HepG2 (cell line): ENCODE measurements at regions not wholly inside any gene's neighbourhood (a gene's known extent, or its start where the extent isn't known, plus 50 kb on each side); places are given as distances from the start of the nearest gene placed in this dataset.
"Not testable (repeated sequence)": the region's sequence is repeated elsewhere in the genome, so short reads cannot be mapped to it uniquely, and the experiment has no call there.

Source experiments
- ATAC-seq: fragments of 200-7000 bp; cut with Tn5 transposase; 3 replicates; pipeline ENCODE4 v1.9.1; 2020; ENCODE audit warnings: mild to moderate bottlenecking, moderate library complexity
- BruUV-seq: library from RNA; stranded (reverse); fragments of 400-500 nt; replicated peaks from 2 replicates; lab custom pipeline; 2021; lab: Mats Ljungman, UMichigan
- CTCF ChIA-PET: fragments of 300-600 bp; formaldehyde crosslinking; extraction: SDS; loops from one replicate; lab custom pipeline; 2021; ENCODE audit warnings: low total read pairs, inconsistent platforms, low intra/inter-chr PET ratio; lab: Yijun Ruan, JAX
- POLR2A ChIA-PET: fragments of 350-600 bp; sonication (Branson Sonifier 250); formaldehyde crosslinking; loops from one replicate; lab custom pipeline; 2020; ENCODE audit warnings: antibody characterized with exemption, inconsistent platforms; lab: Yijun Ruan, JAX
- DNase-seq: peaks from one replicate; pipeline ENCODE4 v3.0.0-alpha.2; 2015; ENCODE audit warnings: low spot score
- FAIRE-seq: peaks from 3 replicates; lab custom pipeline; 2011; peaks lifted over from hg19 to GRCh38; lab: Jason Lieb, UNC
- H2AFZ ChIP-seq: one replicate; pipeline ENCODE4 v1.6.1; 2011; ENCODE audit warnings: low read length, inconsistent platforms
- H3K27ac ChIP-seq: fragments of 300-600 bp; 3 replicates; pipeline ENCODE4 v1.8.0; 2011; ENCODE audit warnings: mixed run types, mild to moderate bottlenecking, mixed read lengths, low read length, inconsistent platforms; ENCODE audit not compliant: insufficient read depth; ENCODE audit errors: extremely low read length
- H3K27me3 ChIP-seq, 2 experiments: fragments of 200-600 bp in 1 of 2; 2 replicates in 1 of 2; 3 replicates in 1 of 2; pipeline versions ENCODE4 v1.6.0 to v1.8.0; 2011; ENCODE audit warnings: low read length in 2 of 2, mild to moderate bottlenecking in 2 of 2, moderate library complexity in 2 of 2, inconsistent platforms in 1 of 2; ENCODE audit not compliant: insufficient read depth in 2 of 2, control insufficient read depth in 1 of 2
- H3K36me3 ChIP-seq, 2 experiments: fragments of 200-600 bp in 1 of 2; replicated peaks in 1 of 2; 2 replicates in 1 of 2; 3 replicates in 1 of 2; pipeline versions ENCODE4 v1.5.1 to v1.8.0; 2011; ENCODE audit warnings: low read length in 2 of 2, inconsistent platforms in 1 of 2; ENCODE audit not compliant: insufficient read depth in 2 of 2, control insufficient read depth in 1 of 2
- H3K4me1 ChIP-seq: 2 replicates; pipeline ENCODE4 v1.5.1; 2012; ENCODE audit warnings: low read length, inconsistent platforms; ENCODE audit not compliant: insufficient read depth
- H3K4me2 ChIP-seq: 2 replicates; pipeline ENCODE4 v1.6.0; 2011; ENCODE audit warnings: low read depth, low read length, inconsistent platforms
- H3K4me3 ChIP-seq, 3 experiments: fragments of 200-600 bp in 1 of 3; sonication (generic), shearing (Covaris generic) in 1 of 3; replicated peaks in 1 of 3; 2 replicates each; pipeline ENCODE4 v1.5.1; 2011 to 2016; ENCODE audit warnings: low read length in 3 of 3, inconsistent platforms in 2 of 3, low read depth in 2 of 3, mild to moderate bottlenecking in 2 of 3, control low read depth in 1 of 3, mixed read lengths in 1 of 3; ENCODE audit not compliant: insufficient read depth in 1 of 3
- H3K79me2 ChIP-seq: one replicate; pipeline ENCODE4 v1.6.1; 2011; ENCODE audit warnings: low read length, inconsistent platforms; ENCODE audit not compliant: insufficient read depth
- H3K9ac ChIP-seq: 2 replicates; pipeline ENCODE4 v1.6.0; 2011; ENCODE audit warnings: mild to moderate bottlenecking, low read depth, low read length, inconsistent platforms; ENCODE audit not compliant: insufficient read depth
- H3K9me3 ChIP-seq: 2 replicates; pipeline ENCODE4 v1.5.1; 2012; ENCODE audit warnings: mild to moderate bottlenecking, low read length
- H4K20me1 ChIP-seq: 2 replicates; pipeline ENCODE4 v1.6.0; 2011; ENCODE audit warnings: inconsistent platforms, mild to moderate bottlenecking, low read length, moderate library complexity; ENCODE audit not compliant: insufficient read depth
- ATF7 ChIP-seq, 2 experiments: fragments of 450-650 bp in 1 of 2; sonication (generic) in 1 of 2; formaldehyde crosslinking in 1 of 2; IDR thresholded peaks; 2 replicates each; pipeline versions ENCODE4 v1.4.0 to v1.6.1; 2016 to 2020; ENCODE audit warnings: antibody characterized with exemption in 1 of 2, mild to moderate bottlenecking in 1 of 2, missing genetic modification reagents in 1 of 2
- EZH2 ChIP-seq: conservative IDR thresholded peaks from 2 replicates; pipeline ENCODE4 v1.6.1; 2012; ENCODE audit warnings: mild to moderate bottlenecking, low read depth, low read length, moderate library complexity
- IRF2 ChIP-seq: IDR thresholded peaks from 2 replicates; pipeline ENCODE4 v1.6.1; 2018; ENCODE audit warnings: missing genetic modification reagents, missing compliant biosample characterization
- MATR3 ChIP-seq: sonication (generic); formaldehyde crosslinking; IDR thresholded peaks from 2 replicates; pipeline ENCODE4 v1.4.0; 2020; ENCODE audit warnings: missing genetic modification reagents
- MIER2 ChIP-seq: IDR thresholded peaks from 2 replicates; pipeline ENCODE4 v1.6.1; 2016; ENCODE audit warnings: missing biosample characterization, missing genetic modification reagents
- NR2C2 ChIP-seq: sonication (generic); formaldehyde crosslinking; IDR thresholded peaks from 2 replicates; pipeline ENCODE4 v1.4.0; 2020; ENCODE audit warnings: missing genetic modification reagents, mild to moderate bottlenecking, moderate library complexity, borderline replicate concordance
- SP140L ChIP-seq: sonication (generic); formaldehyde crosslinking; IDR thresholded peaks from 2 replicates; pipeline ENCODE4 v1.4.0; 2020; ENCODE audit warnings: missing genetic modification reagents, borderline replicate concordance
- ZNF251 ChIP-seq: sonication (generic); formaldehyde crosslinking; IDR thresholded peaks from 2 replicates; pipeline ENCODE4 v1.9.0; 2021; ENCODE audit warnings: mild to moderate bottlenecking, missing genetic modification reagents
- ZNF44 ChIP-seq: sonication (generic); formaldehyde crosslinking; IDR thresholded peaks from 2 replicates; pipeline ENCODE4 v1.5.1; 2020; ENCODE audit warnings: mild to moderate bottlenecking, missing genetic modification reagents
- ZNF615 ChIP-seq: sonication (generic); formaldehyde crosslinking; IDR thresholded peaks from 2 replicates; pipeline ENCODE4 v1.5.0; 2020; ENCODE audit warnings: mild to moderate bottlenecking, missing genetic modification reagents, borderline replicate concordance
- WGBS: methylation state at CpG from one replicate; pipeline ENCODE4 v1.1.6; 2017; ENCODE audit warnings: low lambda C conversion rate; 5-methylcytosine and 5-hydroxymethylcytosine counted together
- in situ Hi-C: cut with HindIII; loops from 2 replicates; pipeline ENCODE4 v1.10.0; 2017; ENCODE audit warnings: low pct_unique_long_range_greater_than_20kb; ENCODE audit not compliant: extremely low pct_ligation_motif_present
- intact Hi-C: fragments of 100-400 bp; cut with micrococcal nuclease; formaldehyde crosslinking; loops from one replicate; pipeline ENCODE4 v1.10.0; 2022; ENCODE audit not compliant: unreplicated experiment
- TF ChIP-seq, protein P1 (sequence below): sonication (generic); formaldehyde crosslinking; IDR thresholded peaks from 2 replicates; pipeline ENCODE4 v1.8.0; 2023; ENCODE audit warnings: mild to moderate bottlenecking, missing genetic modification reagents
- TF ChIP-seq, protein P2 (sequence below): IDR thresholded peaks from 2 replicates; pipeline ENCODE4 v1.6.1; 2018; ENCODE audit warnings: missing genetic modification reagents
- TF ChIP-seq, protein P3 (sequence below): sonication (generic); formaldehyde crosslinking; IDR thresholded peaks from 2 replicates; pipeline ENCODE4 v1.4.0; 2020; ENCODE audit warnings: missing genetic modification reagents

DNA sequence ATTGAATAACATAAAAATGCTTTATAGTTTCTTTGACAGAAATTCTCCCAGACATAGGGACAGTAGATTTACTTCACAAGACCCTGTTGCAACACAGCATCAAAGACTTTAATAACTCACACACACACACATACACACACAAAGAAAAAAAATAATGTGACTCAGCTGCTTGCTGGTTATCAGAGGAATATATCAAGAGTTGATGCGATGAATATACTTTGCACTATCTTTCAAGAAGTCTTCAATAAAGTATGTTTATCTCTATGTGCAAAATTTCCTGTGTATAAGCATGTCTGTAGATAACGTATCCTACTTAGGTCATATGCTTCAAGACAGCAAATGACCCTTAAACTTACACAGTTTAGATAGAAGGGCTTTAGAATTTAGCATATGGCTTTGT lies 243.1 kb downstream of the ARL4A start:
- intact Hi-C loops (no loop called here), in situ Hi-C loops (no loop called here)
- Histone ChIP-seq H3K27me3 (no peaks in the 10 kb centered on the region), H3K4me3 (no peak overlapping the region), H3K79me2 (no peaks in the 10 kb centered on the region), H3K4me2 (no peak overlapping the region), H4K20me1 (no peaks in the 10 kb centered on the region), H2AFZ (no peak overlapping the region), H3K27ac (no peak overlapping the region), H3K4me1 (no peaks in the 10 kb centered on the region), H3K36me3 (no peaks in the 10 kb centered on the region), H3K9ac (no peak overlapping the region), H3K9me3 (no peaks in the 10 kb centered on the region)
- ChIA-PET POLR2A (no interaction called here), CTCF (no interaction called here)
- WGBS, result 66% methylated on average over 2 of the region's 2 CpGs
- FAIRE-seq (no peak), ATAC-seq (no peak), DNase-seq (no peak)
- TF ChIP-seq NR2C2 (CRISPR knock-in tag) (no peak), ZNF615 (CRISPR knock-in tag) (no peak), ZNF44 (CRISPR knock-in tag) (no peak), ATF7 (IDR thresholded peaks at IDR 0.05) (no peak), ATF7 (CRISPR knock-in tag; IDR thresholded peaks at IDR 0.05) (no peak), MATR3 (CRISPR knock-in tag) (no peak), SP140L (no peak), MIER2 (CRISPR knock-in tag) (no peak), ZNF251 (no peak), EZH2 (no peak), IRF2 (CRISPR knock-in tag) (no peak)
- TF ChIP-seq, protein P1, sequence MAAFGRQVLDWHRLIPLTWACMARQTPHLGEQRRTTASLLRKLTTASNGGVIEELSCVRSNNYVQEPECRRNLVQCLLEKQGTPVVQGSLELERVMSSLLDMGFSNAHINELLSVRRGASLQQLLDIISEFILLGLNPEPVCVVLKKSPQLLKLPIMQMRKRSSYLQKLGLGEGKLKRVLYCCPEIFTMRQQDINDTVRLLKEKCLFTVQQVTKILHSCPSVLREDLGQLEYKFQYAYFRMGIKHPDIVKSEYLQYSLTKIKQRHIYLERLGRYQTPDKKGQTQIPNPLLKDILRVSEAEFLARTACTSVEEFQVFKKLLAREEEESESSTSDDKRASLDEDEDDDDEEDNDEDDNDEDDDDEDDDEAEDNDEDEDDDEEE (CRISPR knock-in tag), result no peak
- TF ChIP-seq, protein P2, sequence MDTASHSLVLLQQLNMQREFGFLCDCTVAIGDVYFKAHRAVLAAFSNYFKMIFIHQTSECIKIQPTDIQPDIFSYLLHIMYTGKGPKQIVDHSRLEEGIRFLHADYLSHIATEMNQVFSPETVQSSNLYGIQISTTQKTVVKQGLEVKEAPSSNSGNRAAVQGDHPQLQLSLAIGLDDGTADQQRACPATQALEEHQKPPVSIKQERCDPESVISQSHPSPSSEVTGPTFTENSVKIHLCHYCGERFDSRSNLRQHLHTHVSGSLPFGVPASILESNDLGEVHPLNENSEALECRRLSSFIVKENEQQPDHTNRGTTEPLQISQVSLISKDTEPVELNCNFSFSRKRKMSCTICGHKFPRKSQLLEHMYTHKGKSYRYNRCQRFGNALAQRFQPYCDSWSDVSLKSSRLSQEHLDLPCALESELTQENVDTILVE, result no peak
- TF ChIP-seq, protein P3, sequence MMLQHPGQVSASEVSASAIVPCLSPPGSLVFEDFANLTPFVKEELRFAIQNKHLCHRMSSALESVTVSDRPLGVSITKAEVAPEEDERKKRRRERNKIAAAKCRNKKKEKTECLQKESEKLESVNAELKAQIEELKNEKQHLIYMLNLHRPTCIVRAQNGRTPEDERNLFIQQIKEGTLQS (CRISPR knock-in tag), result no peak
- no TSS peak for BruUV-seq

DNA sequence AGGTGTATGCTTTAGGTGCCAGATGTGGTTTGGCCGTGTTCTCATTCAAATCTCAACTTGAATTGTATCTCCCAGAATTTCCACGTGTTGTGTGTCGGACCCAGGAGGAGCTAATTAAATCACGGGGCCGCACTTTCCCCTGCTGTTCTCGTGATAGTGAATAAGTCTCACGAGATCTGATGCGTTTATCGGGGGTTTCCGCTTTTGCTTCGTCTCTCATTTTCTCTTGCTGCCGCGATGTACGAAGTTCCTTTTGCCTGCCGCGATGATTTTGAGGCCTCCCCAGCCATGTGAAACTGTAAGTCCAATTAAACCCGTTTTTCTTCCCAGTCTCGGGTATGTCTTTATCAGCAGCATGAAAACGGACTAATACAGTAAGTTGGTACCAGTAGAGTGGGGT lies 244.0 kb downstream of the ARL4A start:
- H4K20me1 ChIP-seq, H3K9me3 ChIP-seq, intact Hi-C loops, H3K4me1 ChIP-seq, BruUV-seq, H3K36me3 ChIP-seq, FAIRE-seq, in situ Hi-C loops, H2AFZ ChIP-seq, H3K27me3 ChIP-seq, POLR2A ChIA-PET, H3K79me2 ChIP-seq, DNase-seq, ATAC-seq, H3K27ac ChIP-seq, H3K4me2 ChIP-seq, H3K4me3 ChIP-seq, H3K9ac ChIP-seq, CTCF ChIA-PET: not testable (repeated sequence)
- WGBS, result 88% methylated on average over 19 of the region's 19 CpGs
